Activated gamma-delta T cell treated with Interleukin-2 at 50 U/mL for 16 hours (primary cell): ENCODE measurements at regions not wholly inside any gene's neighbourhood (a gene's known extent, or its start where the extent isn't known, plus 50 kb on each side); places are given as distances from the start of the nearest gene placed in this dataset.

Source experiments
- DNase-seq: peaks from one replicate; pipeline ENCODE4 v3.0.0-alpha.2; 2020

DNA sequence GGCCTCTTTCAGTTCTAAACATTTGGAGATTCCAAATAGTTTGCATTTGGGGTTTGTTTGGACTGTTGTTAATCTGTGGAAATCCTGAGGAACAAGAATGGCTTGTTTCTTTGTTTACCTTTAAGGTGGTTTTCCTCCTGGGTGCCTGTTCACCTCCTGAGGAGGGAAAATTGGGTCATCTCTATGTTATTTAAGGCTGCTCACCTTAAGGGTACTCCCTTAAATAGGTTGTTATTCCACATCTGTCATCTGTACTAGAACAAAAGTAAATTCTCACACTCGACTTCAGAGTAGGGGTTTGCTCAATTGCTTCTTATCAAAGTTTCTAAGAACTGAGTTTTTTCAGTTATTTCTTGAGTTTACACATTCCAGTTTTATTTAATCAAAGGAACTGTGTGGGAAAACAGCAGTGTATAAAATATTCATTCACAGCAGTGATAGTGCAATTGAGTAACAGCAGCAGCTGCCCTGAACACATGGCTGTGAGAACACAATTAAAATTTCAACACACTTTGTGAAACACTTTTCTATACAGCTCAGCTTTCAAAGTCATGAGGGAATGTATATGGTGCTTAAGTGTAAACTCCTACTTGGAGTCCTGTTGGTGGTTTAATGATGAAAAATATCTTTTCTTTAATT is 238.5 kb upstream of the PGRMC2 start:
- DNase-seq: no peak

GRCh38 chr4:128525387-128525786 is 237.8 kb upstream of the PGRMC2 start:
- no peak for DNase-seq

DNA sequence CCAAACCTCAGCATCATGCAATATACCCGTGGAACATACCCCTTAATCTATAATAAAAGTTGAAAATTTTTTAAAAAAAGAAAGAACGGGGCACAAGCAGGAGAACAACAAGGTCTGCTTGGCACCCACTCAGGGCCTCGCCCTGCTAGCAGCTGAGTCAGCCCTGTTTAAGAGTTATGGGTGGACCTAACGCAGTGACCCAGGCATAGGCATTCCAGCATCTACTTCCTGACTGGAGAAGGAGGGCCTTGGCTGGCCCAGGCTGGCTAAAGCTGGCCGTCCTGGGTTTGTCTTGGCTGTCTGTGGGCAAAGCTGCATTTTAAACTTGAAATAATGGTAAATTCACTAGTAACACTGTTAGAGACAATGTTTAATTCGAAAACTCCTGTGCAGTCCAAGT is 236.7 kb upstream of the PGRMC2 start:
- no peak for DNase-seq

DNA sequence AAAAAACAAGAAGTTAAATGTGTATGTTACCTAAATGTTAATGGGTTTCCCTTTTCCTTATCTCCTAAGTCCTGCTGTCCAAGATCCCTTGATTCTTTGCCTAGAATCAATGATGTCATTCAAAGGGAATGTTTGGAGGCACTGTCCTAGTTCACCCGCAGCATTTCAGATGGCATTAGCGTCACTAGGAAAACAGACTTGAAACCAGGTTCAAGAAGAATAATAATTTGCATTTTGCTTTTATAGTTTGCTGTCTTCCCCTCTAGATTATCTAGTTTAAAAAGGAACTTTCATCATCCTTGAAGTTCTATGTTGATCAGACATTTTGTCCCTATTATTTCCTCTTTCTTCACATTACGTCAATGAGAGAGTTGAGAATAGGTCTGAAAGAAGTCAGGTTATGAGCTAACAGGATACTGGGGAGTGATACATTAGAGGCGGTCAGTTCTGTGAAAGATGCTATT is 234.1 kb upstream of the PGRMC2 start:
- no peak for DNase-seq

DNA sequence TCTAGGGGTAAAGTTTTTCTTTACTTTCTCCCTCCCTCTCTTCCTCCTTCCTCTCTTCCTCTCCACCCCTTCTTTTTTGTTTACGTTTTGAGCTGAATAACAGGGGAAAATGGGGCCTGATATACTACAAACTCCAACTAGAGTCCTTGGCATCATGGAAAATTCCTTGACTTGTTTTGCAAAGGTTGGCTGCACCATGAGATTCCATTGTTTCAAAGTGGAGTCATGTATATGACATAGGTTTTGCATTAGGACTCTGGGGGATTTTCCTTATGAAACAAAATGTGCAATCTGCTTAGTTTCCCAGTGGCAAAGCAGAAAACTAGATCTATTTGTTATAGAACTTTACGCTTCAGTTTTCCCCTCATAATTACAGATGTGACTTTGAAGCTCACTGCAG is 233.5 kb upstream of the PGRMC2 start:
- no peak for DNase-seq

DNA sequence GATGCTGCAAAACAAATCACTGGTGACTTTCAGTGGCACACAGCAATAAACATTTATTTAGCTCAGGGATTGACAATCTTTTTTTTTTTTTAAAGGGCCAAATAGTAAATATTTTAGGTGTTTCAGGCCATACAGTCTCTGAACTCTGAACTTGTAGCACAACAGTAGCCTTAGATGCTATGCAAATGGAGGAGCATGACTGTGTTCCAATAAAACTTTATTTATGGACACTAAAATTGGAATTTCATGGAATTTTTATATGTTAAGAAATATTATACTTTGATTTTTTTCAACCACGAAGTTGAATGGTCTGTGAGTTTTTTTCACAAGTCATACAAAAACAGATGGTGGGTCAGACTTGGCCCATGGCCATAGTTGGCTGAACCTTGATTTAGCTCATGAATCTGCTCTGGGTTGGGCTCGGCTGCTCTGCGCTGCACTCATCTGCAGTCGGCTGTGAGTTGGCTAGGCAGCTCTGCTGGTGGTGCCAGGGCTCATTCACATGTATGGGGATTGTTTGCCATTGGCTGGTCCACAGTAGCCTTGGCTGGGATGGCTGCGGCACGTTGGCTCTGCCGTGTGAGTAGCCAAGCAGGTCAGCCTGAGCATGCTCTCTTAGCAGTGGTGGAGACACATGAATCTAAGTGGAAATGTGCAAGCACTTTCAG is 231.7 kb upstream of the PGRMC2 start:
- DNase-seq: no peak

DNA sequence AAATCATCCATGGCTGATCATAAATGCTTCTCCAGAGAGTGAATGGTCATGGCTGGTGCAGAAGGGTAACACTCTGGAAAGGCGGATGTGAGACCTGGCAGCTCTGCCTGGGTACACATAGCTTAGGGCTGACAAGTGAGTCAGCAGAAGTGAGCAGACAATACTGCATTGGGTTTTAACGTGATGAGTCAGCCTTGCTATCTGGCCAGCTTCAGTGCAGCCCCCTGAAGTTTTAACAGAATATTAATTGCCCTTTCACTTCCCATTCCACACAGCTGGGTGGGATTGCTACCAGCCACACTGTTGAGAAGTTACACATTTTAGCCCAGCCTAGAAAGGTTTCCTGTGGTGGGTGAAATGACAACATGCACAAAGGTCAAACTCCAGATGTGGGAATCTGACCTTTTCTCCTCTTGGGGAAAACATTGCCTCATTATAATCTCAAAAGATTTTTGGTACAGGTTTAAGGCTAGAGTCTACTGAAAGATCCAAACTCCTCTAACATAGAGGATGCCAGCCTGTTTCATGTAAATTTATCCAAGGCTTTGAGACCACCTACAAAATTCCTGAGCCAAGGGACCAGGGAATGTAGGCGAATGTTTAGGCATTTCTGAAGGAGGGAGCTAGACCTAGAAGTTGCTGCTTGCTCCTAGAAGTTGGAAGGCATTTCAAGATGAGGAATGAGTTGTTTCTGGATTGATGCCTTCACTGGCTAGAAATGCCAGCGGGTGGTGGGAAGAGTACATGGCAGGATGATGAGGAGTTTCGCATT is 230.3 kb upstream of the PGRMC2 start:
- no peak for DNase-seq

DNA sequence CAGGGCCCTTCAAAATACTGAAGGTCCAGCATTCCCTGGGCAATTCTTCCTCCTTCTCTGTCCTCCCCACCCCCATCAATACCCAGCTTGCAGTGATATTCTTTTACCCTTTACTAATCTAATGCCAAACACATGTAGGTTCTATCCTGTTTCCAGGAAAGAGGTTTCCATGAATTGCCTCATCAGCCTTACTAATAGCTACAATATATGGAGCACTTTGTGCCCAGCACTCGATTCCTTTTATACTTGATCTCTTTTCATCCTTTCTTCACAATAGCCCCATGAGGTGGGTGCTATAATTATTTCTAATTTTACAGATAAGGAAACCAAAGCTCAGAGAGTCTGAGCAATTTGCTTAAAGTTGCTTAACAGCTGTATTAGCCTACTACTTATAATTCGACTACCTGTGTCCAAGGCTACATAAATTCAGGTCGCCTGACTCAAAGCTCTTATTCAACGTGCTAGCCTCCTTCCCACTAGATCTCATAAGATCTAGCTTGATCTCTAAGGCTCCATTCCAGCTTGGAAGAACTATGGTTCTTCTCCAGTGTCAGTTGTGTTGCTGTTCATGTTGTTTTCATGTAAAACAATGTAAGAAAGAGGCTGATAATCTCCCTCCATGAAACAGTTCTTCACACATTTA is 229.6 kb upstream of the PGRMC2 start:
- DNase-seq: no peak

DNA sequence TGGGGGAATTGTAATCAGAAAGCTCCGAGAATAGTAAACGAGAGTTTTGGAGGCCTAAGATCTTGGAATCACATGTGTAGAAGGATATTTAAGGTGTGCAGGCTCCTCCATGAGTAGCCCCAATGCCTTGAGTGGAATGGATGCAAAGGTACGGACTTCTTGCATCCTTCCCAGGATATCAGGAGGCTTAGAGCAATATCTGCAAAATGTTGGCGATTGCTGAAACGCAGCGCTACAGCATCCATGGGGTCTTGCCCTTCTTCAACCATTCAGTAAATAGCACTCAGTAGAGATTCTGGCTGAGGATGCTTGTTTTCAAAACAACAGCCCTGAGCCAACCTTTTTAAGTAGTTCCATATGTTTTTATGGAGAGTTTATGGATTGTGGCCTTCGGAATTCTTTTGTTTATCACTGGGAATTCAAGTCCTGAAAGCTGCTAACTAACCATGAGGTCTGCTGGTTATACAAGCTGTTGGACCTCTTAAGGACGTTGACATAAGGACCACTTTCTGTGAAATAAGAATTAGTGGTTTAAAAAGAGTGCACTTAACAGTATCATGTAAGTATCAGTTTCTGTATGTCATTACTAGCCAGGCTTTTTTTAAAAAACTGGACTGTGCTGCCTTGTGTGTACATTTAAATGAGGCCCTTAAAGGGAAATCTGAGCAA is 228.8 kb upstream of the PGRMC2 start:
- DNase-seq: no peak

GRCh38 chr4:128513664-128514484 is 226.3 kb upstream of the PGRMC2 start:
- no peak for DNase-seq

GRCh38 chr4:128512767-128513322 is 225.2 kb upstream of the PGRMC2 start:
- no peak for DNase-seq

DNA sequence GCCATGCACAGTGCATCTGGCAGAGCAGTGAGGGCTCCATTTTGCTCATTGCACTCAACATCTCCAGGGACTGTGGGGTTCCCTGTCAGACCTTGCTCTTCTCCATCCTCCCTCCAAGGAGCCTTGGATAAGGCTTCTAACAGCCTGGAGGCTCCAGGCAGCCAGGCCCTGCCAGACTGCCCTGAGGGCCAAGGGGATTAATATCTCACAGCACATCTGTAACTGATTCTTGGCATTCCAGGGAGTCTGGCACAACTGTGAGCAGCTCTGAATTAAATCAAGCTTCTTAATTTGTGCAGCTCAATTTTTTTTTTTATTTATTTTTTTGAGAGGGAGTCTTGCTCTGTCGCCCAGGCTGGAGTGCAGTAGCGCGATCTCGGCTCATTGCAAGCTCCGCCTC is 224.5 kb upstream of the PGRMC2 start:
- DNase-seq: no peak

DNA sequence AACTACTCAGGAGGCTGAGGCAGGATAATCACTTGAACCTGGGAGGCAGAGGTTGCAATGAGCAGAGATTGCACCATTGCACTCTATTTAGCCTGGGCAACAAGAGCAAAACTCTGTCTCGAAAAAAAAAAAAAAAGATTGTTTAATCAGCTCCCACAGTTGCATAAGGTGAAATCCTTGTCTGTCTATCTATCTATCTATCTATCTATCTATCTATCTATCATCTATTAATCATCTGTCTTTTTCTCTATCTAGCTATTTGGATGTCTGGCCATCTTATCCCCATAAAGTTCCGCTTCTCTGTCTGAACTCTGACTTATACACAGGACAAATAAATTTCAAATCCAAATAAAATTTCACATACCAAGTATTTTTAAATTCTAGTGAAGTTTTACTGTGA is 223.2 kb upstream of the PGRMC2 start:
- no peak for DNase-seq

- DNase-seq: no peak
These were observed 215.4 kb upstream of the PGRMC2 start for GRCh38 chr4:128502818-128503527.

- no peak for DNase-seq
These were observed 213.6 kb upstream of the PGRMC2 start for GRCh38 chr4:128501239-128501638.

- no peak for DNase-seq
These were observed 200.6 kb upstream of the PGRMC2 start for GRCh38 chr4:128488055-128488705.

DNA sequence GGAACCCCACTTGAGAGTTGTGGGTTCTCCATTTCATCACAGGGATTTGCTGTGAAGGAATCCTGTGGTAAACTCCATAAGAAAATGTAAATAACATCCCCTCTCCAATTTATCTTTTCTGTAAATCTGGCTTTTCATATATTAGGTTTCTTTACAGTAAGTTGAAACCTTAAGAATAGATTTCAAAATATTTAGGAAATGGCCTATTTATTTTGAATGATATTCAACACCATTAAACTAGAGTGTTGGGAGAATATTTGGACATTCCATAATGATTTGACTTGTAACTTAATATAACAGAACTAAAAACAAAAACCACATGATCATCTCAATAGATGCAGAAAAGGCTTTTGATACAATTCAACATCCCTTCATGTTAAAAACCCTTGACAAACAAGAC is 197.3 kb upstream of the PGRMC2 start:
- no peak for DNase-seq

DNA sequence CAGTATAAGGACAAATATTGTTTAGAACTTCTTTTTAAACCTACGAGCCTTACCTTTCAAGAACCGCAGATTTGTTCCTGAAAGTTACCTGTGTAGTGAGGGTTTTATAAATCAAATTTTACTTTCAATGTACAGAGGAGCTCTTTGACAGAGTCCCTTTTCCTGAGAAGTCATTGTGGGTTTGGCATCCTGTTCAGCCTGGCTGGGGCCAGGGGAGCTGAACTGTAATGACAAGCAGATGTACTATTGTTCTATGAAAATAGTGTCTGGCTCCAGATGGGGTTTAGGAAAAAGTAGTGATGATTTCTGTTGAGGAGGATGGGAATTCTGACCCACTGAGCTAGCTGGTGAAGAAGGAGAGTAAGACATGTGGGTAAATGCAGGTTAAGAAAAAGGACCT is 196.2 kb upstream of the PGRMC2 start:
- DNase-seq: no peak

DNA sequence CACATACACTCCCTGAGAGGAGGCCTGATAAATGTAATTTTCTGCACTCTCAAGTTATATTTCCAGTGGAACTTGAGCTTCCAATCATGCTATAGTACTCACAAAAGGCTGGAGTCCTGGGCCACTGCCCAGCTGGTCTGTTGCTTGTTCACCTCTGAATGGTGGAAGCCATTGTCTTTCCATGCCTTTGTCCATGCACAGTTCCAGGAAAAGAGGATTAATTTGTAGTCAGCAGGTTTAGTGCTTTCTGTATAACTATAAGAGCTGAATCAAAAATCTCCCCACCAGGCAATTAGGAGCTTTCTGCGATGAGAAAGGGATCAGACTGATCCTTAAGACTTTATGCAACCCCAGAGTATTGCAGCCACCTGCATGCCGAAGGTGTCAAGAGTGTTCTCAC is 195.4 kb upstream of the PGRMC2 start:
- DNase-seq: no peak

DNA sequence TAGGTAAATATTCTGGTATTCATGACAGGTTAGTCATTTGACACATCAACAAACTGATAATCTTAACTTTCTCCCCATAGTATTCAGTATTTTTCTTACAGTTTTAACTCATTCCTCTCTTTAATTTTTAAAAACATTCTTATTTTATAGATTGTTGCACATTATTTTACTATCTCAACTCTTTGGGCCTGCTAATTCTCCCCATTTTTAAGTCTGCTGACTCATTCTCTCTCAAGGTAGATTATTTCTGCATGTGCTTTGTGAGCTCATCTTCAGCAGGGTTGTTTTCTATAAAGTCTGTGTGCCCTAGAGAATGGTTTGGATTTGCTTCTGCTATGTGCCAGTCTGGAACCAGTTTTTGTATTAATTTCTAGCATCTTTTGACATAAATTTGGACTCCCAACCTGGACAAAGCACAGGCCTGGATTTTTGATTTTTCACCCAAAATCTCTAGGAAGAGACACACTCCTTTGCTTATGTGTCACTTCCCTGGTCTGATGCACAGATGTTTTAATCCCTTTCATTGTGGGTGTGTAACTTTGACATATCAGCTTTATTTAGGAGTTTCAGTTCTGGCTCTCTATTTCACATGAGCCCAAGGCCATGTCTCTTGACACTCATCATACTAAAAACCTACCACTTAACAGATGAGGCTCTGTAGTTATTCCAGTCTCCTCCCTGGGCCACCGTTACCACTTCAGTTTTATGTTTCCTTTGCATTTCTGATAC is 194.3 kb upstream of the PGRMC2 start:
- DNase-seq: no peak
